H1 (cell line): ENCODE measurements at regions not wholly inside any gene's neighbourhood (a gene's known extent, or its start where the extent isn't known, plus 50 kb on each side); places are given as distances from the start of the nearest gene placed in this dataset.

Source experiments
- CTCF ChIA-PET: fragments of 300-600 bp; sonication (Branson Sonifier 250); formaldehyde crosslinking; loops from one replicate; lab custom pipeline; 2021; ENCODE audit not compliant: partially characterized antibody; lab: Charles Lee
- POLR2A ChIA-PET: fragments of 300-600 bp; sonication (Branson Sonifier 250); formaldehyde crosslinking; loops from one replicate; lab custom pipeline; 2021; ENCODE audit warnings: inconsistent platforms; ENCODE audit not compliant: partially characterized antibody; lab: Charles Lee
- DNase-seq, 2 experiments: peaks; one replicate each; pipeline versions ENCODE4 v3.0.0 to v3.0.0-alpha.2; 2010 to 2022; ENCODE audit warnings: low spot score in 2 of 2, low read depth in 1 of 2, mixed read lengths in 1 of 2
- FAIRE-seq: peaks from 2 replicates; lab custom pipeline; 2011; peaks lifted over from hg19 to GRCh38; lab: Jason Lieb, UNC
- H2AFZ ChIP-seq: 2 replicates; pipeline ENCODE4 v1.8.1; 2012; ENCODE audit warnings: low read length, inconsistent platforms
- H2AK5ac ChIP-seq: 2 replicates; pipeline ENCODE4 v1.6.1; 2013; ENCODE audit warnings: low read depth, low read length
- H2BK120ac ChIP-seq: replicated peaks from 2 replicates; pipeline ENCODE3; 2013; ENCODE audit warnings: low read depth, low read length, inconsistent platforms
- H2BK12ac ChIP-seq: 2 replicates; pipeline ENCODE4 v1.6.1; 2013; ENCODE audit warnings: low read depth, low read length
- H2BK15ac ChIP-seq: 2 replicates; pipeline ENCODE4 v1.6.1; 2013; ENCODE audit warnings: low read length
- H2BK20ac ChIP-seq: 2 replicates; pipeline ENCODE4 v1.6.1; 2013; ENCODE audit warnings: low read length
- H2BK5ac ChIP-seq: 2 replicates; pipeline ENCODE4 v1.6.1; 2013; ENCODE audit warnings: low read depth, low read length
- H3K14ac ChIP-seq: 2 replicates; pipeline ENCODE4 v1.6.1; 2013; ENCODE audit warnings: inconsistent platforms; ENCODE audit not compliant: insufficient read length
- H3K18ac ChIP-seq: 2 replicates; pipeline ENCODE4 v1.6.1; 2013; ENCODE audit warnings: low read length; ENCODE audit errors: extremely low read depth
- H3K23ac ChIP-seq: 2 replicates; pipeline ENCODE4 v1.6.1; 2013; ENCODE audit warnings: inconsistent platforms; ENCODE audit not compliant: insufficient read length
- H3K23me2 ChIP-seq: 2 replicates; pipeline ENCODE4 v1.6.1; 2013; ENCODE audit warnings: low read depth, low read length
- H3K27ac ChIP-seq: 2 replicates; pipeline ENCODE4 v1.6.1; 2011; ENCODE audit warnings: low read depth, low read length, inconsistent platforms
- H3K27me3 ChIP-seq, 4 experiments: replicated peaks in 1 of 4; 1 replicate in 1 of 4; 2 replicates in 3 of 4; pipeline versions ENCODE4 v1.6.1 to v1.8.1; 2011 to 2013; ENCODE audit warnings: low read length in 3 of 4, mild to moderate bottlenecking in 3 of 4, inconsistent platforms in 2 of 4, mixed read lengths in 2 of 4, moderate library complexity in 1 of 4; ENCODE audit not compliant: control insufficient read depth in 3 of 4, insufficient read depth in 3 of 4; ENCODE audit errors: extremely low read depth in 1 of 4
- H3K36me3 ChIP-seq, 4 experiments: 2 replicates each; pipeline versions ENCODE4 v1.6.1 to v1.8.1; 2011 to 2013; ENCODE audit warnings: mild to moderate bottlenecking in 4 of 4, low read length in 3 of 4, moderate library complexity in 2 of 4, control low read depth in 1 of 4, inconsistent platforms in 1 of 4; ENCODE audit not compliant: insufficient read depth in 4 of 4, control insufficient read depth in 2 of 4
- H3K4ac ChIP-seq: replicated peaks from 2 replicates; pipeline ENCODE3; 2013; ENCODE audit warnings: low read length, low read depth, mixed read lengths, inconsistent platforms; ENCODE audit not compliant: insufficient read length
- H3K4me1 ChIP-seq, 4 experiments: replicated peaks in 1 of 4; 1 replicate in 1 of 4; 2 replicates in 3 of 4; pipeline versions ENCODE4 v1.6.1 to v1.8.1; 2011 to 2013; ENCODE audit warnings: low read length in 3 of 4, inconsistent platforms in 2 of 4, mixed read lengths in 1 of 4; ENCODE audit not compliant: insufficient read depth in 4 of 4, control insufficient read depth in 3 of 4
- H3K4me2 ChIP-seq, 2 experiments: 2 replicates each; pipeline versions ENCODE4 v1.6.1 to v1.8.1; 2011 to 2013; ENCODE audit warnings: low read depth in 2 of 2, low read length in 2 of 2, control low read depth in 1 of 2, inconsistent platforms in 1 of 2, mild to moderate bottlenecking in 1 of 2; ENCODE audit not compliant: insufficient read depth in 1 of 2
- H3K4me3 ChIP-seq, 4 experiments: fragments of 200-600, 300-600 bp in 1 of 4; sonication (generic), shearing (Covaris generic), sonication (Bioruptor Twin) in 1 of 4; 2 replicates each; pipeline versions ENCODE4 v1.5.1 to v1.8.1; 2011 to 2016; ENCODE audit warnings: low read length in 4 of 4, low read depth in 3 of 4, control low read depth in 2 of 4, inconsistent platforms in 2 of 4, mild to moderate bottlenecking in 2 of 4, mixed read lengths in 1 of 4, moderate library complexity in 1 of 4; ENCODE audit not compliant: insufficient read depth in 2 of 4; ENCODE audit errors: extremely low read depth in 1 of 4
- H3K56ac ChIP-seq: replicated peaks from 2 replicates; pipeline ENCODE3; 2013; ENCODE audit warnings: low read depth, mild to moderate bottlenecking, mixed read lengths, low read length, inconsistent platforms; ENCODE audit not compliant: insufficient read length
- H3K79me1 ChIP-seq: 2 replicates; pipeline ENCODE4 v1.6.1; 2013; ENCODE audit warnings: low read depth, low read length, control low read depth
- H3K79me2 ChIP-seq, 2 experiments: 2 replicates each; pipeline versions ENCODE4 v1.6.1 to v1.8.1; 2012 to 2013; ENCODE audit warnings: low read length in 2 of 2, mild to moderate bottlenecking in 2 of 2, inconsistent platforms in 1 of 2; ENCODE audit not compliant: insufficient read depth in 2 of 2, control insufficient read depth in 1 of 2
- H3K9ac ChIP-seq, 4 experiments: replicated peaks in 1 of 4; 1 replicate in 1 of 4; 2 replicates in 3 of 4; pipeline versions ENCODE4 v1.6.1 to v1.8.1; 2011 to 2013; ENCODE audit warnings: low read depth in 3 of 4, low read length in 3 of 4, control low read depth in 2 of 4, mild to moderate bottlenecking in 2 of 4, moderate library complexity in 2 of 4, inconsistent platforms in 1 of 4; ENCODE audit errors: extremely low read depth in 1 of 4
- H3K9me3 ChIP-seq, 2 experiments: 2 replicates each; pipeline versions ENCODE4 v1.6.1 to v1.8.1; 2012 to 2013; ENCODE audit warnings: mild to moderate bottlenecking in 2 of 2, moderate library complexity in 2 of 2, control low read depth in 1 of 2, inconsistent platforms in 1 of 2, low read depth in 1 of 2, low read length in 1 of 2, mixed read lengths in 1 of 2; ENCODE audit not compliant: insufficient read depth in 2 of 2
- H4K20me1 ChIP-seq, 2 experiments: replicated peaks in 1 of 2; 2 replicates each; pipeline versions ENCODE3 to v1.8.1; 2011 to 2013; ENCODE audit warnings: inconsistent platforms in 2 of 2, low read length in 2 of 2, mild to moderate bottlenecking in 1 of 2; ENCODE audit not compliant: insufficient read depth in 2 of 2, control insufficient read depth in 1 of 2
- H4K5ac ChIP-seq: 2 replicates; pipeline ENCODE4 v1.6.1; 2013; ENCODE audit warnings: low read length, low read depth, mixed read lengths, inconsistent platforms; ENCODE audit not compliant: insufficient read length
- H4K8ac ChIP-seq: 2 replicates; pipeline ENCODE4 v1.8.0; 2013; ENCODE audit warnings: mild to moderate bottlenecking, moderate library complexity, low read length, inconsistent platforms; ENCODE audit not compliant: insufficient read depth; ENCODE audit errors: extremely low read depth
- H4K91ac ChIP-seq: replicated peaks from 2 replicates; pipeline ENCODE3; 2013; ENCODE audit warnings: low read length, mixed read lengths, inconsistent platforms; ENCODE audit not compliant: insufficient read length
- CEBPB ChIP-seq: IDR thresholded peaks from 2 replicates; pipeline ENCODE4 v1.6.1; 2012; ENCODE audit warnings: low read depth, low read length
- JUN ChIP-seq: IDR thresholded peaks from 2 replicates; pipeline ENCODE4 v1.6.1; 2011; ENCODE audit warnings: low read depth, mild to moderate bottlenecking, improper control_type of control experiment, low read length
- PHF8 ChIP-seq: fragments of 200-600 bp; sonication (generic); conservative IDR thresholded peaks from 2 replicates; pipeline ENCODE4 v1.7.1; 2012; ENCODE audit warnings: low read depth, mild to moderate bottlenecking, inconsistent platforms, low read length, moderate library complexity
- SIN3A ChIP-seq, 2 experiments: IDR thresholded peaks in 1 of 2; conservative IDR thresholded peaks in 1 of 2; 2 replicates each; pipeline ENCODE4 v1.6.1; 2011 to 2012; ENCODE audit warnings: low read length in 2 of 2, improper control_type of control experiment in 1 of 2, low read depth in 1 of 2, mild to moderate bottlenecking in 1 of 2
- SP2 ChIP-seq: IDR thresholded peaks from 2 replicates; pipeline ENCODE4 v1.6.1; 2012; ENCODE audit warnings: mild to moderate bottlenecking, low read length, inconsistent platforms
- TAF1 ChIP-seq: IDR thresholded peaks from 2 replicates; pipeline ENCODE4 v1.6.1; 2011; ENCODE audit warnings: mild to moderate bottlenecking, low read depth, low read length
- TAF7 ChIP-seq: optimal IDR thresholded peaks from 2 replicates; pipeline ENCODE3; 2011; ENCODE audit warnings: low read depth, mild to moderate bottlenecking, inconsistent platforms, low read length, moderate library complexity, borderline replicate concordance
- TBP ChIP-seq: IDR thresholded peaks from 2 replicates; pipeline ENCODE4 v1.6.1; 2011; ENCODE audit warnings: low read depth, low read length, improper control_type of control experiment
- TF ChIP-seq, protein P1 (sequence below): IDR thresholded peaks from 2 replicates; pipeline ENCODE4 v1.6.1; 2012; ENCODE audit warnings: low read length, inconsistent platforms

DNA sequence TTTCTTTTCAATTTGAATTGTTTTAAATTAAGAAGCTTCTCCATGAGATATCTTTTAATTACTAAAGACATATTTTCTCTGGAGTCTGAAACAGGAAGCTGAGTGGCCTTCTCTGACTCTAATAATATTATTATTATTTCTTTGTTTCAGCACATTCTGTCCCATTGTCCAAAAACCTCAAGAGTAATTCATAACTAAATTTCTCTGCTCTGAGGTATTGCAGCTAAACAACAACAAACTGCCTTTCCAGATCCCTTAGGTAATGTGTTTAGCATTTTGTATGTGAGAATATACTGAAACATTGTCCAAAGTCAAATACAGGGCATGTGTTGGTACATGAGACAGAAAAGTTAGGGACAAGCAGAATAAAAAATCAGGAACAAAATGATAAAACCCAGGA, 199.0 kb upstream of the FAR2 start:
- H3K56ac ChIP-seq: no peak overlapping the region
- H3K27me3 ChIP-seq: no peaks in the 10 kb centered on the region
- no peaks in the 10 kb centered on the region for H3K9me3 ChIP-seq
- no peak overlapping the region for H2BK120ac ChIP-seq
- no peaks in the 10 kb centered on the region for H3K36me3 ChIP-seq
- no peaks in the 10 kb centered on the region for H4K20me1 ChIP-seq
- DNase-seq (no peak), FAIRE-seq (no peak)
- H2AFZ ChIP-seq: no peak overlapping the region
- ChIA-PET POLR2A (interaction anchor here (0.6 kb wide), 1 partner anchor 464 kb away, joined by 3 read pairs; no protein-coding TSS in a partner anchor), CTCF (no interaction called here)
- H2AK5ac ChIP-seq: no peak overlapping the region
- H3K23me2 ChIP-seq: no peaks in the 10 kb centered on the region
- H3K23ac ChIP-seq: no peak overlapping the region
- no peak overlapping the region for H3K27ac ChIP-seq
- no peaks in the 10 kb centered on the region; a peak in 1 of 7 replicates for H3K4me1 ChIP-seq
- H2BK12ac ChIP-seq: no peak overlapping the region
- H2BK15ac ChIP-seq: no peak overlapping the region
- no peak overlapping the region for H3K4me3 ChIP-seq
- no peak overlapping the region for H2BK20ac ChIP-seq
- H3K9ac ChIP-seq: no peak overlapping the region
- H4K5ac ChIP-seq: no peak overlapping the region
- no peak overlapping the region for H4K91ac ChIP-seq
- no peaks in the 10 kb centered on the region for H3K79me1 ChIP-seq
- TF ChIP-seq, protein P1, sequence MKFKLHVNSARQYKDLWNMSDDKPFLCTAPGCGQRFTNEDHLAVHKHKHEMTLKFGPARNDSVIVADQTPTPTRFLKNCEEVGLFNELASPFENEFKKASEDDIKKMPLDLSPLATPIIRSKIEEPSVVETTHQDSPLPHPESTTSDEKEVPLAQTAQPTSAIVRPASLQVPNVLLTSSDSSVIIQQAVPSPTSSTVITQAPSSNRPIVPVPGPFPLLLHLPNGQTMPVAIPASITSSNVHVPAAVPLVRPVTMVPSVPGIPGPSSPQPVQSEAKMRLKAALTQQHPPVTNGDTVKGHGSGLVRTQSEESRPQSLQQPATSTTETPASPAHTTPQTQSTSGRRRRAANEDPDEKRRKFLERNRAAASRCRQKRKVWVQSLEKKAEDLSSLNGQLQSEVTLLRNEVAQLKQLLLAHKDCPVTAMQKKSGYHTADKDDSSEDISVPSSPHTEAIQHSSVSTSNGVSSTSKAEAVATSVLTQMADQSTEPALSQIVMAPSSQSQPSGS: no peak
- TF ChIP-seq SIN3A (conservative IDR thresholded peaks at IDR 0.05 in 1 of 2, IDR thresholded peaks at IDR 0.05 in 1 of 2; ENCODE audit: low read depth in 1 of 2, low read length in 2 of 2) (no peak), TAF7 (no peak), SP2 (no peak), PHF8 (no peak), TBP (no peak), TAF1 (no peak), CEBPB (no peak), JUN (no peak)
- H3K4ac ChIP-seq: no peak overlapping the region
- no peak overlapping the region for H3K18ac ChIP-seq
- H3K4me2 ChIP-seq: no peak overlapping the region
- no peak overlapping the region for H2BK5ac ChIP-seq
- H3K14ac ChIP-seq: no peak overlapping the region
- no peaks in the 10 kb centered on the region for H3K79me2 ChIP-seq
- H4K8ac ChIP-seq: no peak overlapping the region
